Fibroblast of mammary gland (primary cell): ENCODE measurements at regions not wholly inside any gene's neighbourhood (a gene's known extent, or its start where the extent isn't known, plus 50 kb on each side); places are given as distances from the start of the nearest gene placed in this dataset.

Experiments used
- DNase-seq: peaks from one replicate; pipeline ENCODE4 v3.0.0-alpha.2; 2010; ENCODE audit warnings: low read depth
- H3K4me3 ChIP-seq: 2 replicates; pipeline ENCODE4 v1.5.1; 2011; ENCODE audit warnings: low read depth, mild to moderate bottlenecking, low read length, moderate library complexity; ENCODE audit not compliant: control insufficient read depth
- CTCF ChIP-seq: conservative IDR thresholded peaks from 2 replicates; pipeline ENCODE4 v1.5.1; 2011; ENCODE audit warnings: low read depth, low read length, inconsistent platforms; ENCODE audit not compliant: control insufficient read depth, insufficient read depth

DNA sequence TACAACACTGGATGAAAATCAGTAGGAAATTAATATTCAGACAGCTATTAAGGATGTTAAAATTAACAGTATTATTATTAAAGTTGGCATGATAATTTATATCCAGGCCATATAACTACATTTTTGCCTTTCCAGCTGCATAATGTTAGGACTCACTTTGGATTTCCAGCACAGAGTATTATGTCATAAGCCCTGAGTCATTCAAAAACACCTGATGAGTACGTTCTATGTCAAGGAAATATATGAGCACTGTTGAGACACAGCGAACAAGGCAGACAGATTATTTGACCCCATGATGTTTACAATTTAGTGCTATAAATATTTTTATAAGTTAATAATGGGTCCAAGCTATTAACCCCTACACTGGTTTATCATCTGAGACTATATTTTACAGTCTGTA, 59.8 kb upstream of the RIT2 start:
- peak; percentile 13 for DNase-seq
- TF ChIP-seq CTCF, result no peak
- no peak overlapping the region for H3K4me3 ChIP-seq

DNA sequence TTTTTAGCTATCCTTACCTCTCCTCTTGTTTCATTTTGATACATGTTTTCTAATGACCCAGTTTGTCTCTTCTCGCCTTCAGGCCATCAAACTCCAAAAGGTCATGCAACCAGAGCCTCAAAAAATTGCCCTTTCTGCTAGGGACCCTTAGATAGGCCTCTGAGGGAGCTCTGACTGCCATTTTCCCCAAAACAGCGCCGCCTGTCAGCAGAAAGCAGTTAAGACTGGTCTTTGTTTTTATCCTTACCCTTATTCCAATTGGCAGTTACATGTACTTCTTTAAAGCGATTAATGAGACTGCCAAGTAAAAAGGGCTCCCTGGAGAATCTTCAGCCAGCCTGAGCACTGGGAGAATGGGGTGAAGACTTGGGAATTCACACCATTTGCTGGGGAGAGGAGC, 55.1 kb upstream of the RIT2 start:
- no peak overlapping the region for H3K4me3 ChIP-seq
- no peak for TF ChIP-seq CTCF
- DNase-seq, result no peak
